DMS53 (cell line): ENCODE measurements at regions not wholly inside any gene's neighbourhood (a gene's known extent, or its start where the extent isn't known, plus 50 kb on each side); places are given as distances from the start of the nearest gene placed in this dataset.

Experiments used
- DNase-seq: peaks from one replicate; lab custom pipeline; 2025; lab: John Stamatoyannopoulos, UW

DNA sequence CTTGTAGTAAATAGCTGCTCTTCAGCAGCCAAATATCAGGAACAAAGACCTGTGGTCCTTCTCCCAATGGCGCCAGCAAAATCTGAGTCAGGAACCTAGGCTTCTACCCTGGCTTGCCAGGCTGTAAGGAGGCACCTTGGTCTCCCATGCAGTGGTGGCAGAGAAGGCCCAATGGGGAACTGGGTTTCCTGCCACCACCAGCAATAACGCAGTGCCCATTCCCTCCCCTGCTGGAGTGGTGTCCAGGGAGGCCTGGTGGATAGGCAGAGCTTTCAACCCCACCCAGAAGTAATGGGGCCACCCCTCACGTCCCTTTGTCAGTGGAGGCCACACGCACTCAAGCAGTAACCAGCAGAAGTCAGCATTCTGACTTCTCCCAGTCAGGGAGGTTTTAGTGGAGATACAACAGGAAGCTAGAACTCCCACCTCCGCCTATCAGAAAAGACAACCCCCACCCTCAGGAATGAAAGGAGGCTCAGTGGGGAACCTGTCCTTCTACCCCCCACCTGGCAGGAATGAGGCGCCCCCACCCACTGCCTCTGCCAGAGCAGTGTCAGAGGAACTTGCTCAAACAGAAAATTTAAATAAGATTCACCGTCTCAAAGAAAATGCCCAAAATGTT is 132.4 kb downstream of the COPS8 start:
- no peak for DNase-seq

DNA sequence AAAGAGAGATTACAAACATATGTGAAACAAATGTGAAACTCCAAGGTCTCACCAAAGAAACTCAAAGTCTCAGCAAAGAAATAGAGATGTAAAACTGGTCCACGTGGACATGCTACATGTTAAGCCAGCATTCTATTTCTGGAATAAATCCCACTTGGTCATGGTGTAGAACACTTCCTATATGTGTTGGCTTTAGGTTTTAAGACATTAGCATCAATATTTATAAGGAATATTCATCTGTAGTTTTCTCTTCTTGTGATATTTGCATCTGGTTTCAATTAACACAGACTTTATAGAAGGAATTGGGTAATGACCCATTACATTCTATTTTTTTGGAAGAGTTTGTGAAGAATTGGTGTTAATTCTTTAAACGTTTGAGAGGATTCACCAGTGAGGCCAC is 133.1 kb downstream of the COPS8 start:
- no peak for DNase-seq

DNA sequence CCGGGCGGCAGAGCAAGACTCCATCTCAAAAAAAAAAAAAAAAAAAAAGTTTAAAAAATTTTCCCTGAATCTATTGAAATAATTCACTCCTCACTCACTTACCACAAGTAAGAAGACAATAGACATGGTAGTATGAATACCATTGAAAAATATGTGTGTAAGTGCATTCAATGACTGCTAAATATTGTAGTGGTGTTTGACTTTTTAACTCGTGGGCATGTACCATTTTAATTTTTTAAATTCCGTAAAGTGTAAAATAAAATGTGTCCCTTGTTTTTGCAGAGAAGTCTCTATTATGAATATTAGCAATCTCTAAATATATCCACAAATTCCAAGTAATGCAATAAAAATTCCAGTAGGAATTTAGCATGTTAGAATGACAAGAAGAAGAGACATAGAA is 134.1 kb downstream of the COPS8 start:
- DNase-seq, result no peak

DNA sequence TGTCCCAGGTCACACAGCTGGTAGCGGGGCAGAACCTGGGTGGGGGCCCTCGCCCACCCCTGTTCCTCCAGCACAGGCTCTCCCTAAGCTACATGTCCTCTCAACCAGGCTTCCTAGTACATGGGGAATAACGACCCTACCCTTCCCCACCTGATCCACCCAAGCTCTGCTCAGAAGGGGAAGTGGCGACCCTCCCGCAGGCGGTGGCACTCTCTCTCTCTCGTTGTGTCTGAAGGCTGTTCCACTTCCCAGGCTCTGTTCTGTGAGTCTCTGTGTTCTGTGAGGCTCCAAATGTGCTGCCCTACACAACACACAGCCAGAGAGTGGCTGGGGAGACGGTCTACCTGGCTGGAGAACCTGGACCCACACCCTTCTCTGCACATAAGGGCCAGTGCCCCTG is 135.8 kb downstream of the COPS8 start:
- DNase-seq, result no peak

- DNase-seq, result no peak
These were observed 136.5 kb downstream of the COPS8 start for GRCh38 chr2:237222178-237222577.

DNA sequence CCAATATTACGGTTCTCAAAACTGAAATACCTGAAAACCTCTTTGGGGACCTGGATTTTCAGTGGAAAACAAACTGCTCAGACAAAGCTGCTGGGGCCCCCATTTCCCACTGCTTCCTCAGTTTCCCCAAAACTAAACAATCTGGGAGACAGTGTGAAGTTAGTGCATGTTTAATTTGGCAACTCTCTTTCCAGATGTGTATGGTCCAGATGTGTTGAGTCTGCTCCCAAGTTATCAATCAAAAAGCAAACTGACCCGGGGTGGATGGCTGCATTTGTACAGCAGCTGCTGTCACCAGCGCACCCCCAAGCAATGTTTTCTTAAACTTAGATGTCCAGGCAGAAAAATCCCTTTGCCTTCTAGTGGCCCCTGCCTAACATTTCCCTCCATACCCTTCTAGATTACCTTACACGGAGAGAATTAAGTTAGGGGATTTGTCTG is 136.9 kb downstream of the COPS8 start:
- DNase-seq, result no peak

DNA sequence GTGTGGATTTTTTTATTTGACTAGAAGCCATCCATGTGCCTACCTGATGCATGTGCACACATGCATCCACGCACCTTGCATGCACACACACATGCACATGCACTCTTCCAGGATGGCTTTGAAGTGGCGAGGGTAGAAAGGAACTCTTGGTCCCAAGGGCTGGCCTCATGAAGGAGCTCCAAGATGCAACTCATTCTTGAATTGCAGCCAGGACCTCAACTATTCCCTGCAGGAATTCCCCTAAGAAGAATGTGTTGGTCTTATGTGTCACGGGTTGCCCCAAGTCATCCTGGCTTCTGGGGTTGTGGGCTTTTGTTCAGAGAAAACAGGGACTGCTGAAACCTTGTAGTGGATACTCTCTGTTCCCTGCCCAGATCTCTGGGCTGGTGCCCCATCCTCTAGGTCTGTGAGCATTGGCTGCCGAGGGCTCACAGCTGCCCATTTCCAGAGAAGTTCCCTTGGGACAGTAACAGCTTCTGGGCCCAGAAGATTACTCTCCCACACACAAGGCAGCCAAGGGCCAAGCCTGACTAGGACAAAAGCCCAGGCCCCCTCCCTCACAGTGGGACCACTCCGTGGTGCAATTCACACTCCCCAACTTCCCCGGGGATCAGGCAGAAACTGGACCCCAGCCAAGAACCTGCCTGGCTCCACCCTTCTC is 137.6 kb downstream of the COPS8 start:
- DNase-seq, result no peak

GRCh38 chr2:237227190-237227589 is 141.5 kb downstream of the COPS8 start:
- no peak for DNase-seq

DNA sequence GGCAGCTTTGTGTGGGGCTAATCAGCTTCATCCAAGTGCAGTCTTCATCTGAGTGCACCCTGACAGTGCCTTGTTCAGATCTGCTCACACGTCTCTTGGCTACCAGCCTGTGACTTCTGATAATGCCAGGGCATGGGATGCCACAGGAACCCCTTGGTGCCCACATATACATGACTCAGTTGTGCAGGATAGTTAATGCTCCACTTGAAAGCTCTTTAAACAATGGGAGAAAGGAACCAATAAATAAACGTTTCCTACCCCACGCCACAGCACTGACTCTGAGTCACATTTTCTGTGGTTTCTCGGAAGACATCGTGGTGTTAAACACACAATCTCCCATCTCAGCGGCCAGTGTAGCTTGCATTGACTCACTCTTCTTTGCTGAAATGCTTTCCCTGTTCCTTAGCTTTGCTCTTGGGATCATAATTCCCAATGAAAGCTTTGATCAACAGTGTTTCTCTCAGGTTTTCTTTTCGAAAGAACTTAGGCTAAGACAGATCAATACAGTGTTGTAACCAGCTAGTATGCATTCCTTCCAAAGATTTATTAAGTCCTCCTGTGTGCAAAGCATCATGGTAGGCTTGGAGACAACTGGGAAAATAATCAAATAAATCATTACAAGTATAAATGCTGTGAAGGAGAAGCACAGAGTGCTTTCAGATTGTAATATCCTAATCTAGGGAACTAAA is 142.0 kb downstream of the COPS8 start:
- DNase-seq, result no peak

DNA sequence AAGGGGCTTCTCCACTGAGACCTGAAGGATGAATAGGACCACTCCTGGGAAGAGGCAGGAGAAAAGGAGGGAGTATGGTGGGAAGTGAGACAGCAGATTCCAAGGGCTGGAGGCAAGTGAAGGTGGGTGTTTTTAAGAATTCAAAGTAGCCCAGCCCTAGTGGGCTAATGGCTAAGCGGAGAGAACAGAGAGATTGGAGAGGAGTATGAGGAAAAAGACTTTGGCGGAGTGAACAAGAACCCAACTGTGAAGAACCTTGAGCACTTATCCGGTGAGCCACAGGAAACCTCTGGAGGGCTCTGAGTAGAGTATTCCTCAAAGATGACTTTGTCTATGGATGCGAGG is 142.6 kb downstream of the COPS8 start:
- DNase-seq, result no peak

GRCh38 chr2:237229905-237230304 is 144.2 kb downstream of the COPS8 start:
- DNase-seq, result no peak

GRCh38 chr2:237230355-237230754 is 144.7 kb downstream of the COPS8 start:
- no peak for DNase-seq

DNA sequence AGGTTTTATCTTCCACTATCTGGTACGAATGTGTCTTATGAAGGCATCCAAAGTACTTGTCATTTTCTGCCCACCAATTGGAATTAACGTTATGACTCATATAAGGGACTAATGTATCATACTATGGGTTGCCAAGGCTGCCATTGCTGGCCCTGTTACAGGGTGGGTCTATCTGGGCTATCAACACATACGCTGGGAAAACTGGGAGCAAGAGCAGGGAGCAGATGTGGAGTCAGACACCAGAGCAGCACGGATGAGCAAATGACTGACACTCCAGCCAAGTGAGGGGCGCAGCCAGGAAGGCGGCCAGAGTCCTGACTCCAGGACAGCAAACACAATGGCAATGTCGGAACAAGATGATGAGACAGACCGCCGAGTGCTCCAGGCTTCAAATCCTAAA is 145.9 kb downstream of the COPS8 start:
- DNase-seq, result no peak

DNA sequence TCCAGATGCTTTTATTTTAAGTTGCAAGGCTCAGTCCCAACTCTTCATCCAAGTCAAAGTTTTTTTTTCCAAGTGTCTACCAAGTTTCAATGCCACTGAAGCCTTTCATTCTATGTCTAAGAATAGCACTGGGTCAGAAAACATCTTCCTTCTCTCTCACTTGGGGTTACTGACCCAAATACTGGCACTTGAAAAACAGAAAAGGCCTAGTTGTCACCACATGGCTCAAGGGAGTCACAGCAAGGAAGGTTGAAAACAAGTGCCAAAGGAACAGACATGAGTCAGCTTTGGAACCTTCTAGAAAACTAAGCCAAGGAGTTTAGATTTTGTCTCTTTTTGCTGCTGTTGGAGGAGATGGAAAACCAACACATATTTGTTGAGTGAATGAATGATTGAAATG is 146.5 kb downstream of the COPS8 start:
- no peak for DNase-seq

- no peak for DNase-seq
These were observed 148.6 kb downstream of the COPS8 start for GRCh38 chr2:237234268-237234667.

GRCh38 chr2:237235383-237236095 is 149.8 kb downstream of the COPS8 start:
- DNase-seq, result no peak

- DNase-seq, result peak; percentile 14
These were observed 150.5 kb downstream of the COPS8 start for GRCh38 chr2:237236188-237236587.

DNA sequence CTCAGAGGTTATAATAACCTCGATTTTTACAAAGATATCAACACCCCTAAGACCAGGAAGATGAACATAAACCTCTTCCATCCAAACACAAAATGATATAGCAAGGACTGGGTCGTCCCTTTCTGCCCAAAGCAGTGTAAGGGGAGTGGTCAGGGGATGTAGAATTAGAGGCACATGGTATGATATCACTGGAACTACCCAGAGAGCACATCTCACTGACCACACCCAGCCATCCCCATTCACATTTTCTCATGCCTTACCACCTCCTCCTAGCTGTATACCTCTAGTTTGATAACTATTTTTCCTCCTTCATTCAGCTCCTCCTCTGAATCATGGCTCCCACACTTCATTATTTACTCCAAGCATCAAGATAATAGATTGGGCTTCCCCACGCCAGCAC is 152.6 kb downstream of the COPS8 start:
- DNase-seq, result no peak

DNA sequence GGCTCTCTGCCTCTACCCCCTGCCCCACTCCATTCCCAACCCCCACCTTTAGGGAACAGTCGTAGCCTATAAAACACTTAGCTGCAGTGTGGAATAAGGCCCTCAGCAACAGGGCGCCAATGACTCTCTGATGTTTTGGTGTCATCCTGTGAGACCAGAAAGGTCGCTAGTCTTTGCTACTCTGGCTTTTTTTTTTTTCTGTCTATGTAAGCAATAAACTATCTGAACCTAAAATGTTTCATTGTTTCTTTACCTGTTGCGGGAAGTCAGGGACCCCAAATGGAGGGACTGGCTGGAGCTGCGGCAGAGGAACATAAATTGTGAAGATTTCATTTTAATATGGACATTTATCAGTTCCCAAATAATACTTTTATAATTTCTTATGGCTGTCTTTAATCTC is 154.6 kb downstream of the COPS8 start:
- no peak for DNase-seq

DNA sequence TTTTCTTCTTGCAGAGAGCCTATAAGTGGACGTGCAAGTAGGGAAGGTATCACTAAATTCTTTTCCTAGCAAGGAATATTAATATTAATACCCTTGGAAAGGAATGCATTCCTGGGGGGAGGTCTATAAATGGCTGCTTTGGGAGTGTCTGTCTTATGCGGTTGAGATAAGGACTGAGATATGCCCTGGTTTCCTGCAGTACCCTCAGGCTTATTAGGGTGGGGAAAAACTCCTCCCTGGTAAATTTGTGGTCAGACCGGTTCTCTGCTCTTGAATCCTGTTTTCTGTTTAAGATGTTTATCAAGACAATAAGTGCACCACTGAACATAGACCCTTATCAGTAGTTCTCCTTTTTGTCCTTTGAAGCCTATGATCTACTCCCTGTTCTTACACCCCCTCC is 155.2 kb downstream of the COPS8 start:
- DNase-seq, result peak; percentile 39

- no peak for DNase-seq
These were observed 156.4 kb downstream of the COPS8 start for GRCh38 chr2:237242091-237242536.

DNA sequence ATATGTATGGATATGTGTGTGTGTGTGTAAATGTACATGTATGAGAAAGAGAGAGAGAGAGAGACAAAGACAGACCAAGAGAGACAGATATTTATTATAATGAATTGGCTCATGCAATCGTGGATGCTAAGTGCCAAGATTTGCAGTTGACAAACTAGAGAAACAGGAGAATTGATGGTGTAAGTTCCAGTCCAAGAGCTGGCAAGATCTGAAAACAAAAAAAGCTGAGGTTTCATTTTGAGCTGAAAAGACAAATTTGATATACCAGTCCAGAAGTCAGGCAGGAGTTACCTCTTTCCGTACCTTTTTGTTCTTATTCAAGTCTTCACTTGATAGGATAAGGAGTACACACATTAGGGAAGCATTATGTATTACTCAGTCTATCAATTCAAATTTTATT is 157.8 kb downstream of the COPS8 start:
- DNase-seq, result no peak

GRCh38 chr2:237244178-237244577 is 158.5 kb downstream of the COPS8 start:
- peak; percentile 35 for DNase-seq
